ENCODE measurements at regions not wholly inside any gene's neighbourhood (a gene's known extent, or its start where the extent isn't known, plus 50 kb on each side); places are given as distances from the start of the nearest gene placed in this dataset.

- TF ChIP-seq CTCF (IDR thresholded peaks at IDR 0.05 in 2 of 3, conservative IDR thresholded peaks at IDR 0.05 in 1 of 3; ENCODE audit: control insufficient read depth in 2 of 3, extremely low read depth in 1 of 3, insufficient read depth in 1 of 3, low read depth in 3 of 3, low read length in 3 of 3) (no peak), IKZF1 (conservative IDR thresholded peaks at IDR 0.05) (no peak), EZH2 (IDR thresholded peaks at IDR 0.05; ENCODE audit: borderline replicate concordance, control insufficient read depth, low read depth, low read length) (no peak), YY1 (IDR thresholded peaks at IDR 0.05; ENCODE audit: low read depth, low read length) (no peak), SRF (IDR thresholded peaks at IDR 0.05; ENCODE audit: low read depth in 2 of 2, low read length in 2 of 2) (no peak), POU2F2 (IDR thresholded peaks at IDR 0.05; ENCODE audit: borderline replicate concordance, low read depth, low read length) (no peak), GABPA (IDR thresholded peaks at IDR 0.05; ENCODE audit: low read depth) (no peak)
Observed at GRCh38 chr2:41395692-41396091, 652.1 kb upstream of the PKDCC start.

Data from GM12878 (cell line).